ENCODE measurements at regions not wholly inside any gene's neighbourhood (a gene's known extent, or its start where the extent isn't known, plus 50 kb on each side); places are given as distances from the start of the nearest gene placed in this dataset.

DNA sequence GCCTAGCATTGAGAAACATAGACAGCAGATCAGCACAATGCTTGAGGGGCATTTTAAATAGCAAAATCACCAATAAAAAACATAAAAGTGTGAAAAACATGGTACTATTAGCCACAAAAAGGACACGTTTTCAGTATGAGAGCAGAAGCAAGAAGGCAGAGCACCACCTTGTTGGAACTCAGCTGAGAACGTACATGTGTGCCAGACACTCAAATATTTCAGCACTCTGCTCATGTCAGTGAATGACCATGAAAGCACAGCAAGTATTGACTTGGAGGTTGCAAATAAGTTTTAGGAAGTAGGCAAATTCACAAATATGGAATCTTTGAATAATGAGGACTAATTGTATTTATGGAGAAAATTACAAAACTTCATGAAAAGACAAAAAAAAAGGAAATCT lies 193.4 kb upstream of the PKN2 start:
- DNase-seq, result no peak
- Mint-ChIP-seq H3K4me3 (ENCODE audit: low read depth, unreplicated experiment) (no peak overlapping the region), H3K27me3 (ENCODE audit: unreplicated experiment) (no peaks in the 10 kb centered on the region), H3K9me3 (ENCODE audit: low read depth, unreplicated experiment) (no peaks in the 10 kb centered on the region), H3K27ac (ENCODE audit: unreplicated experiment) (no peak overlapping the region), H3K4me1 (ENCODE audit: low read depth, unreplicated experiment) (no peaks in the 10 kb centered on the region), H3K36me3 (ENCODE audit: insufficient read depth, unreplicated experiment) (no peaks in the 10 kb centered on the region)
- TF ChIP-seq, protein P1, sequence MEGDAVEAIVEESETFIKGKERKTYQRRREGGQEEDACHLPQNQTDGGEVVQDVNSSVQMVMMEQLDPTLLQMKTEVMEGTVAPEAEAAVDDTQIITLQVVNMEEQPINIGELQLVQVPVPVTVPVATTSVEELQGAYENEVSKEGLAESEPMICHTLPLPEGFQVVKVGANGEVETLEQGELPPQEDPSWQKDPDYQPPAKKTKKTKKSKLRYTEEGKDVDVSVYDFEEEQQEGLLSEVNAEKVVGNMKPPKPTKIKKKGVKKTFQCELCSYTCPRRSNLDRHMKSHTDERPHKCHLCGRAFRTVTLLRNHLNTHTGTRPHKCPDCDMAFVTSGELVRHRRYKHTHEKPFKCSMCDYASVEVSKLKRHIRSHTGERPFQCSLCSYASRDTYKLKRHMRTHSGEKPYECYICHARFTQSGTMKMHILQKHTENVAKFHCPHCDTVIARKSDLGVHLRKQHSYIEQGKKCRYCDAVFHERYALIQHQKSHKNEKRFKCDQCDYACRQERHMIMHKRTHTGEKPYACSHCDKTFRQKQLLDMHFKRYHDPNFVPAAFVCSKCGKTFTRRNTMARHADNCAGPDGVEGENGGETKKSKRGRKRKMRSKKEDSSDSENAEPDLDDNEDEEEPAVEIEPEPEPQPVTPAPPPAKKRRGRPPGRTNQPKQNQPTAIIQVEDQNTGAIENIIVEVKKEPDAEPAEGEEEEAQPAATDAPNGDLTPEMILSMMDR (IDR thresholded peaks at IDR 0.05; ENCODE audit: unreplicated experiment), result no peak
- intact Hi-C loops (cut with micrococcal nuclease; ENCODE audit: unreplicated experiment), result no loop called here
- no TSS peak for BruUV-seq (replicated peaks)
- CTCF ChIA-PET, result interaction anchor here (0.7 to 1.0 kb wide), 2 partner anchors 19 to 24 kb away, joined by 3 to 4 read pairs; no protein-coding TSS in a partner anchor

DNA sequence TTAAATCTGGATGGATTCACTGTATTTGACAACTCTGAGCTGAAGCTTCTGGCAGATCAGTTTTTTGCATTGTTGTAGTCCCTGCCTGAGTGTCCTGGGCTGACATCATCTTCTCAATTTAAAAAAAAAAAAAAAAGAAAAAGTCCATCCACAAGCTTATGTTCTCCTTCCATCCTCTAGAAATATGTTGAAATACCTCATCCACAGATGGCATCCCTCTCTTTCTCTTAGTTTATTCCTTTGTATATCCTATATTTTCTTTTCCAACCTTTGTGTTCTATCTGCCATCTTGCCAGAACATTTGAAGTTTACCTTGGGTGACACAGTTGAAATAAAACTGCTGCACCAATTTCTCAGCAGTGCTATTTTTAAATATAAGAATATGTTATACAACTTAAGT lies 184.4 kb upstream of the PKN2 start:
- H3K4me1 Mint-ChIP-seq (ENCODE audit: low read depth, unreplicated experiment), result no peaks in the 10 kb centered on the region
- no peaks in the 10 kb centered on the region for H3K9me3 Mint-ChIP-seq (ENCODE audit: low read depth, unreplicated experiment)
- intact Hi-C loops (cut with micrococcal nuclease; ENCODE audit: unreplicated experiment), result loop anchor here (2.0 kb wide), 1 partner anchor 29 kb away; no protein-coding TSS in a partner anchor
- H3K27ac Mint-ChIP-seq (ENCODE audit: unreplicated experiment), result no peak overlapping the region
- no peaks in the 10 kb centered on the region for H3K27me3 Mint-ChIP-seq (ENCODE audit: unreplicated experiment)
- no peaks in the 10 kb centered on the region for H3K36me3 Mint-ChIP-seq (ENCODE audit: insufficient read depth, unreplicated experiment)
- BruUV-seq (replicated peaks), result no TSS peak
- TF ChIP-seq, protein P1 (IDR thresholded peaks at IDR 0.05; ENCODE audit: unreplicated experiment), result no peak
- H3K4me3 Mint-ChIP-seq (ENCODE audit: low read depth, unreplicated experiment), result no peak overlapping the region
- DNase-seq, result no peak
- CTCF ChIA-PET, result no interaction called here

DNA sequence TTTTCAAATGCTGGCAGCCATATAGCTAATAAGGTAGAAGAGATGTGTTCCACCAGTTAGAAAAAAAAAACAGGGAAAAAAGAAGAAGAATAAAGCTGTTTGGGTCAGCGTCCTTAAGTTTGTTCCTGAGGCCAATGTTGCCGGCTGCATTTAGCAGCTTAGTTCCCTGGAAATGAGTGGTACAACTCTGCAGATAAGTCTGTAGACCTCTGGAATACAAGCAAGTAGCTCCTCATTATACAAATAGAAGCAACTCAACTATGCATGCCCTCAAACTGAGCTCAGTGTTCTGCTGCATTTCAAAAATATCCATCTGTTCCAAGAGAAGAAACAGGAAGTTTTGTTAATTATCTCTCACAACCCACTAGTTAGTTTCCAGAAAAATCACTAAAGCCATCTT lies 181.2 kb upstream of the PKN2 start:
- BruUV-seq (replicated peaks), result no TSS peak
- CTCF ChIA-PET, result no interaction called here
- H3K27ac Mint-ChIP-seq (ENCODE audit: unreplicated experiment), result no peak overlapping the region
- TF ChIP-seq, protein P1 (IDR thresholded peaks at IDR 0.05; ENCODE audit: unreplicated experiment), result no peak
- H3K4me1 Mint-ChIP-seq (ENCODE audit: low read depth, unreplicated experiment), result no peaks in the 10 kb centered on the region
- H3K4me3 Mint-ChIP-seq (ENCODE audit: low read depth, unreplicated experiment), result no peak overlapping the region
- H3K36me3 Mint-ChIP-seq (ENCODE audit: insufficient read depth, unreplicated experiment), result no peaks in the 10 kb centered on the region
- H3K9me3 Mint-ChIP-seq (ENCODE audit: low read depth, unreplicated experiment), result no peaks in the 10 kb centered on the region
- DNase-seq, result no peak
- intact Hi-C loops (cut with micrococcal nuclease; ENCODE audit: unreplicated experiment), result no loop called here
- no peaks in the 10 kb centered on the region for H3K27me3 Mint-ChIP-seq (ENCODE audit: unreplicated experiment)

DNA sequence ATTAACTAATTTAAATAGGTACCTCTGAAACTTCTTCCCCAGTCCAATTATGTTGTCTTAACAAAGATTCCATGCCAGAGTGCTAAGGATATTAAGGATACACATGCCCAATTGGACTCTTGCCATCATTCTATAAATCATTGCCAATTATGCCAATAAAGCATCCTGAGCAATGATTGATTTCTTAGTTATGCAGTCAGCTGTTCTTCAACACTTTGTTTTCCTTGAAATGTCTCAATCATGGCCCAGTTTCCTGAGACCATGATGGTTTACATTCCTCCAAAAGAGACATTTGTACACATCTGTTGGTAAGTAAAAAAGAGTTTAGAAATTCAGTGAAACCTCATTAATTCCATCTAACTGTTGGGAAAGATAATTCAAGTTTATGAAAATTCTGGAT lies 180.4 kb upstream of the PKN2 start:
- DNase-seq, result no peak

More for the DNA sequence above, 180.4 kb upstream of the PKN2 start:
- H3K4me3 Mint-ChIP-seq (ENCODE audit: low read depth, unreplicated experiment), result no peak overlapping the region
- intact Hi-C loops (cut with micrococcal nuclease; ENCODE audit: unreplicated experiment), result no loop called here
- no peaks in the 10 kb centered on the region for H3K4me1 Mint-ChIP-seq (ENCODE audit: low read depth, unreplicated experiment)
- no peak overlapping the region for H3K27ac Mint-ChIP-seq (ENCODE audit: unreplicated experiment)
- no peaks in the 10 kb centered on the region for H3K36me3 Mint-ChIP-seq (ENCODE audit: insufficient read depth, unreplicated experiment)
- BruUV-seq (replicated peaks), result no TSS peak
- H3K27me3 Mint-ChIP-seq (ENCODE audit: unreplicated experiment), result no peaks in the 10 kb centered on the region
- no peaks in the 10 kb centered on the region for H3K9me3 Mint-ChIP-seq (ENCODE audit: low read depth, unreplicated experiment)
- TF ChIP-seq, protein P1 (IDR thresholded peaks at IDR 0.05; ENCODE audit: unreplicated experiment), result no peak
- CTCF ChIA-PET, result interaction anchor here (0.6 kb wide), 1 partner anchor 1023 kb away, joined by 3 read pairs; no protein-coding TSS in a partner anchor
